ENCODE measurements at regions not wholly inside any gene's neighbourhood (a gene's known extent, or its start where the extent isn't known, plus 50 kb on each side); places are given as distances from the start of the nearest gene placed in this dataset.

- DNase-seq (ENCODE audit: low spot score): peak; percentile 78
- peak; percentile 94 for ATAC-seq
These were observed 106.7 kb upstream of the SDK2 start for GRCh38 chr17:73750975-73751374.

GRCh38 chr17:73753751-73754496, 109.7 kb upstream of the SDK2 start:
- no peak for ATAC-seq
- no peak for DNase-seq (ENCODE audit: low spot score)

GRCh38 chr17:73754886-73755400, 110.7 kb upstream of the SDK2 start:
- DNase-seq (ENCODE audit: low spot score) (no peak), ATAC-seq (no peak)

GRCh38 chr17:73757420-73757819, 113.2 kb upstream of the SDK2 start:
- no peak for ATAC-seq
- DNase-seq (ENCODE audit: low spot score): no peak

- ATAC-seq (no peak), DNase-seq (ENCODE audit: low spot score) (no peak)
These were observed 114.0 kb upstream of the SDK2 start for GRCh38 chr17:73758245-73758644.

GRCh38 chr17:73759324-73759723, 115.1 kb upstream of the SDK2 start:
- ATAC-seq (no peak), DNase-seq (ENCODE audit: low spot score) (no peak)

- ATAC-seq: no peak
- DNase-seq (ENCODE audit: low spot score): no peak
These were observed 115.6 kb upstream of the SDK2 start for GRCh38 chr17:73759734-73760438.

GRCh38 chr17:73760439-73760758, 116.2 kb upstream of the SDK2 start:
- DNase-seq (ENCODE audit: low spot score) (no peak), ATAC-seq (no peak)

GRCh38 chr17:73765824-73766563, 121.7 kb upstream of the SDK2 start:
- no peak for ATAC-seq
- DNase-seq (ENCODE audit: low spot score): no peak

- ATAC-seq: no peak
These were observed 123.5 kb upstream of the SDK2 start for GRCh38 chr17:73767696-73768095.

GRCh38 chr17:73768691-73769090, 124.4 kb upstream of the SDK2 start:
- DNase-seq (ENCODE audit: low spot score) (no peak), ATAC-seq (no peak)

More at GRCh38 chr17:73767696-73768095, 123.5 kb upstream of the SDK2 start:
- DNase-seq (ENCODE audit: low spot score): no peak

GRCh38 chr17:73769479-73769878, 125.2 kb upstream of the SDK2 start:
- ATAC-seq: peak; percentile 11
- no peak for DNase-seq (ENCODE audit: low spot score)

GRCh38 chr17:73770115-73770848, 126.0 kb upstream of the SDK2 start:
- peak; percentile 79 for ATAC-seq

GRCh38 chr17:73770849-73771229, 126.6 kb upstream of the SDK2 start:
- no peak for ATAC-seq
- DNase-seq (ENCODE audit: low spot score): no peak

More at GRCh38 chr17:73770115-73770848, 126.0 kb upstream of the SDK2 start:
- DNase-seq (ENCODE audit: low spot score): peak; percentile 75

GRCh38 chr17:73772107-73772705, 128.0 kb upstream of the SDK2 start:
- ATAC-seq: no peak
- DNase-seq (ENCODE audit: low spot score): no peak

- DNase-seq (ENCODE audit: low spot score) (no peak), ATAC-seq (no peak)
These were observed 129.5 kb upstream of the SDK2 start for GRCh38 chr17:73773702-73774101.

GRCh38 chr17:73774852-73775251, 130.6 kb upstream of the SDK2 start:
- no peak for DNase-seq (ENCODE audit: low spot score)
- no peak for ATAC-seq

- ATAC-seq (no peak), DNase-seq (ENCODE audit: low spot score) (no peak)
These were observed 132.3 kb upstream of the SDK2 start for GRCh38 chr17:73776351-73777130.

GRCh38 chr17:73777131-73777449, 132.8 kb upstream of the SDK2 start:
- ATAC-seq: no peak

GRCh38 chr17:73782231-73782630, 138.0 kb upstream of the SDK2 start:
- ATAC-seq (no peak), DNase-seq (ENCODE audit: low spot score) (no peak)

More at GRCh38 chr17:73777131-73777449, 132.8 kb upstream of the SDK2 start:
- no peak for DNase-seq (ENCODE audit: low spot score)
